ENCODE measurements at regions not wholly inside any gene's neighbourhood (a gene's known extent, or its start where the extent isn't known, plus 50 kb on each side); places are given as distances from the start of the nearest gene placed in this dataset.

DNA sequence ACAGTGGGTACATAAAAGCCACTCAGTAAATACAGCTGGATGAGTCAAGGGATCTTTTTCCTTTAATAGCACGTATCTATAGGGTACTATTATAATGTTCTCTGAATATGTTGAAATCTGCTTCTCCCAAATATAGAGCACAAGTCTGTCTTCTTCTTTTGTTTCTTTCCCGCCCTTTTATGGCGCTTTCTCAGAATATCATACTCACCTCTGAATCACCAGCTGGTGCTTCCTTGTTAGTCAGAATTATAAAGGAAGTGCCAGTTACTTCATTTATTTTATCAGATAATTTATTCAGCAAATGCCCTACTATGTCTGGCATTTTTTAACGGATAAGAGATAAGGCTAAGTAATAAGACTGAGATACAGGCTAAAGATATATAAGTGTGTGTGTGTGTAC is 772.9 kb downstream of the SORCS3 start:
- no peak for TF ChIP-seq POLR2A (IDR thresholded peaks at IDR 0.05; ENCODE audit: low read depth, low read length)
- TF ChIP-seq MAZ (IDR thresholded peaks at IDR 0.05; ENCODE audit: borderline replicate concordance, low read depth, low read length): no peak
- TF ChIP-seq, protein P1, sequence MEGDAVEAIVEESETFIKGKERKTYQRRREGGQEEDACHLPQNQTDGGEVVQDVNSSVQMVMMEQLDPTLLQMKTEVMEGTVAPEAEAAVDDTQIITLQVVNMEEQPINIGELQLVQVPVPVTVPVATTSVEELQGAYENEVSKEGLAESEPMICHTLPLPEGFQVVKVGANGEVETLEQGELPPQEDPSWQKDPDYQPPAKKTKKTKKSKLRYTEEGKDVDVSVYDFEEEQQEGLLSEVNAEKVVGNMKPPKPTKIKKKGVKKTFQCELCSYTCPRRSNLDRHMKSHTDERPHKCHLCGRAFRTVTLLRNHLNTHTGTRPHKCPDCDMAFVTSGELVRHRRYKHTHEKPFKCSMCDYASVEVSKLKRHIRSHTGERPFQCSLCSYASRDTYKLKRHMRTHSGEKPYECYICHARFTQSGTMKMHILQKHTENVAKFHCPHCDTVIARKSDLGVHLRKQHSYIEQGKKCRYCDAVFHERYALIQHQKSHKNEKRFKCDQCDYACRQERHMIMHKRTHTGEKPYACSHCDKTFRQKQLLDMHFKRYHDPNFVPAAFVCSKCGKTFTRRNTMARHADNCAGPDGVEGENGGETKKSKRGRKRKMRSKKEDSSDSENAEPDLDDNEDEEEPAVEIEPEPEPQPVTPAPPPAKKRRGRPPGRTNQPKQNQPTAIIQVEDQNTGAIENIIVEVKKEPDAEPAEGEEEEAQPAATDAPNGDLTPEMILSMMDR (conservative IDR thresholded peaks at IDR 0.05; ENCODE audit: low read depth, low read length): no peak
- TF ChIP-seq SMC3 (IDR thresholded peaks at IDR 0.05; ENCODE audit: low read depth, low read length): no peak
- TF ChIP-seq FOS (IDR thresholded peaks at IDR 0.05; ENCODE audit: low read depth, low read length): no peak
- TF ChIP-seq RAD21 (IDR thresholded peaks at IDR 0.05; ENCODE audit: low read length): no peak
- no peak for TF ChIP-seq NFE2L2 (IDR thresholded peaks at IDR 0.05; ENCODE audit: low read depth, low read length)
- no peak for TF ChIP-seq RFX5 (IDR thresholded peaks at IDR 0.05; ENCODE audit: low read depth, low read length)
- no peak for TF ChIP-seq CEBPB (IDR thresholded peaks at IDR 0.05; ENCODE audit: low read depth, low read length)
